T-helper 22 cell (primary cell): ENCODE measurements at regions not wholly inside any gene's neighbourhood (a gene's known extent, or its start where the extent isn't known, plus 50 kb on each side); places are given as distances from the start of the nearest gene placed in this dataset.
"Not testable (repeated sequence)": the region's sequence is repeated elsewhere in the genome, so short reads cannot be mapped to it uniquely, and the experiment has no call there.

Source experiments
- DNase-seq: peaks from one replicate; pipeline ENCODE4 v3.0.0-alpha.2; 2020; ENCODE audit warnings: low read depth

DNA sequence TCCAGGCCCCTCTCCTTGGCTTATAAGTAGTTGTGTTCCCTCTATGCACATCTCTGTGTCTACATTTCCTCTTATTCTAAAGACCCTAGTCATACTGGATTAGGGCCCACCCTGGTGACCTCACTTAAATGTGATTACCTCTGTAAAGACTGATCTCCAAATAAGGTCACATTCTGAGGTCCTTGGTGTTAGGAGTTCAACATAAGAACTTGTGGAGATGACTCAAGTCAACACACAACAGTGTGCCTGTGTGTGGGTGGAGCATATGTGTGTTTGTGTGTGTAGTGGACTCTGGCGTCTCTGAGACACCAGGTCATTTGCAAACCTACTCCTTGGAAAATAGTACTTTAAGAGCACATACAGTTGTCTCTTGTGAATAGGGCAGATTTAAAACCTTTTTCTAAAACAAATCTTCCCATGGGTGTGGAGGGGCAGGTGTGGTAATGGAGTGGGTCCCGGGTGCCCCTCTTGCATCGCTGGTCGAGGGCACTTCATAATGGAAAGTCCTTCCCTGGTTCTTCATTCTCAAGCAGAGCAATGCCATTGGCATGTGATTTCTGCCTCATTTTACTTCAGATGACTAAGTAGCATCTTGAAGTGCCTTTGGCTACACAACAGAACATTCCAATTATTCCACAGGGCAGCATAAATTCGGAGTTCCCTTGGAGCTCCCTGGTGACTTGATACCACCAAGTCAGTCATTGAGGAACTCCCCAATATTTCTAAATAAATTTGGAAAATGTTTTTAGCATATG lies 84.4 kb downstream of the C9orf152 start:
- DNase-seq, result no peak

GRCh38 chr9:110124439-110124838 lies 83.5 kb downstream of the C9orf152 start:
- DNase-seq, result no peak

- DNase-seq, result no peak
Observed at GRCh38 chr9:110125207-110125751, 82.7 kb downstream of the C9orf152 start.

- DNase-seq, result no peak
Observed at GRCh38 chr9:110125763-110126351, 82.1 kb downstream of the C9orf152 start.

GRCh38 chr9:110126499-110126941 lies 81.4 kb downstream of the C9orf152 start:
- no peak for DNase-seq

DNA sequence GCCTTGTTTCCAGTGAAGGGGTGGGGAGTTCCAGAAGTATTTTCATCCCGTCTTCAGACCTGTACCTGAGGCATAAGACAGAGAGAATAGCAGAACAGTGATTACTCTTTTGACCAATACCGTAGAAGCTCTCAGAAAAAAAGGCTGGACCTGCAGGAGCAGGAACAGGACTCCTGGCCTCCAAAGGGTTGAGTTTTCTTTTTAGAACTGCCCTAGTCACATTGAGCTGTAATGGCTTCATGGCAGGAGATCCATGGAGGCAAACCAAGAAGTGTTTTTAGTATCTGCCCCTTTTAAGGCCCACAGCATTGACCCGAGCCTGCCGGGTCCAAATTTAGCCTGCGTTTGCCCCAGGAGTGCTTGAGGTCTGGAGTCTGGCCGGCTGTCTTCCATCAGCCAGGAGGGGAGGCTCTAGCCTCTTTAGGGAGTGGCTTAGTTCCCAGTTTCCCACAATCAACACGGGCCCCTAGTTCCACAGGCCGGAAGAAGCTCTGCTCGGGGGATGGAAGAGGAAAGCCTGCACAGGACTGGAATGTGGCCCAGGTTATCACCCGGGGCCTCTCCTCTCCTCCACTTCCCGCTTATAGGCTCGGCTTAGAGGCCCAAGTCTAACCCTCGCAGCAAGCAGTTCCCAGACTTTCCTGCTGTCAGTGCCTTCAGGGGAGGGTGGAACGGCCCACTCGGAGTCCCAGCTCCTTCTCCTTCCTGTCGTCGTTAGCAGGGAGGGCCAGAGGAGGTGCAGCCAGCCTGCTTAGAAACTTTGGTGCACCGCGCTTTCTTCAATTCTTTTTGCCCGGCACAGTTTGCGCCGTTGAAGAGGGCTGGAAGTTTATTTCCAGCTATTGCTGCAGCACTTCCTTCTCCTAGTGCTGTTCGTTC lies 80.7 kb downstream of the C9orf152 start:
- DNase-seq, result no peak

DNA sequence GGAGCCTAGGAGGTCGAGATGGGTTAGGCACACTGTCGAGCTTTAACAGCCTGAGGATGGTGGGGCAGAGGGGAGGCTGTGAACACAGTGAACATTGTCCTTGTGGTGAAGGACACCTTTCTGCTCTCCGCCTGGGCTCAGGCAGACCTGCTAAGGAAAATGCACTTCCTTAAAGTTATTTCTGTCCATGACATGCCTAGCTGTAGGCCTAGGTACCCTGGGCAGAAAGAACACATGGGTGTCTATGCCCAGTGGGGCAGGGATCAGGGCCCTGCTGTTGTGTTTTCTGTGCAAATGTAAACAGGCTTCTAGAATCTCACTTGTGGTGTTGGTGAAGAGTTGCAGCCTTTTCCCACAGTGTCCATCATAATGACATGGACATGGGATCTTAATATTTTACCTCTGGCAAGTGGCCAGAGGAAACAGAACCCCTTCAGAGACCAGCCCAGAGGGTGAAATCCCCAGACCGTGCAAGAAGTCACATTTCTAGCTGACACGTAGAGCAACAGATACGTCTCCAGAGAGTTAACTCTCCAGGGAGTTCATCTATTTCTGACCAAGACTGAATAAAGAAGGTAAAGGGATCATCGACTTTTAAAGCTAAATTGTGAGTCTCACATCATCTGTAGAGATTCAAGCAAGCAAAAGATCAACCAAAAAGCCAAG lies 79.2 kb downstream of the C9orf152 start:
- DNase-seq, result no peak

GRCh38 chr9:110129425-110129824 lies 78.5 kb downstream of the C9orf152 start:
- DNase-seq, result no peak

DNA sequence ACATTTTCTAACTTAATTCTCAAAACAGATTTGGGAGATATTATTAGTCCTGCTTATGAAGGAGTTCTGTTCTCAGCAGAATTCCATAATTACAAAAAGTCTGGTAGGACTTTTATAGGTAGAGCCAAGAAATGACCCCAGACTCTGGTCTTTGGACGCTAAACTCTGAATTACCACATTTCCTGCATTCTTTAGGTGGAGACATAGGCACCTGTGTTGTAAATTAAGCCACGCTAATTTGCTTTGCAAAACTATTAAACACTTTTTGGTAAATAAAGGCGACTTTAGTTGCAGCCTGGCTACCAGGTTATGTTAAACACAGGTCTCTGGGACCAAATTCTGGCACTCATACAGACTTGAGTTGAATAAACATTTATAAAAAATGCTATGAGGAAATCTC lies 77.7 kb downstream of the C9orf152 start:
- DNase-seq, result no peak

GRCh38 chr9:110130791-110131416 lies 77.1 kb downstream of the C9orf152 start:
- no peak for DNase-seq

DNA sequence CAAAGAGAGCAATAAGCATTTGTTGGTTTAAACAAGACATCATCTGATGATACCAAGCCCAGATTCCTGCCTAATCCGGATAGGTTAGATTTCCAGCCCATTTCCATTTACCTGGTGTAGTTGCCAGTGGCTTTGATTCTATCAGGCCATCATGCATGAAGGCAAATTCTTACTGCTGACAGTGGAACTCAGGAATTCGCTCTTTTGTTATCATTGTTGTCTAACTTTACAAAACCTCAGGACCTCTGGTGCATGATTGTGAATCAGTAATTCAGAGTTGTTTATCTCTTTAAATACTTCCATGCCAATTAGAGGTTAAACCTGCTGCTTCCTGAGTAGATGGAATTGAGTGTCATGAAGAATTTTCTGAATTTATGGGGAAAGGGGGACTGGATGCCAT lies 76.5 kb downstream of the C9orf152 start:
- no peak for DNase-seq

DNA sequence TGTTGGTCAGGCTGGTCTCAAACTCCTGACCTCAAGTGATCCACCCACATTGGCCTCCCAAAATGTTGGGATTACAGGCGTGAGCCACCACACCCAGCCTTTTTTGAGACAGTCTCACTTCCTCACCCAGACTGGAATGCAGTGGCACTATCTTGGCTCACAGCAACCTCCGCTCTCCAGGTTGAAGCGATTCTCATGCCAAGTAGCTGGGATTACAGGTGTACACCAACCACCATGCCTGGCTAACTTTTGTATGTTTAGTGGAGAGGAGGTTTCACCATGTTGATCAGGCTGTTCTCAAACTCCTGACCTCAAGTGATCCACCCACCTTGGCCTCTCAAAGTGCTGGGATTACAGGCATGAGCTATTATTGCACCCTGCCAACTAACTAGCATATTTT lies 75.4 kb downstream of the C9orf152 start:
- DNase-seq, result not testable (repeated sequence)

GRCh38 chr9:110133059-110133458 lies 74.9 kb downstream of the C9orf152 start:
- no peak for DNase-seq

- no peak for DNase-seq
Observed at GRCh38 chr9:110133608-110134210, 74.2 kb downstream of the C9orf152 start.

DNA sequence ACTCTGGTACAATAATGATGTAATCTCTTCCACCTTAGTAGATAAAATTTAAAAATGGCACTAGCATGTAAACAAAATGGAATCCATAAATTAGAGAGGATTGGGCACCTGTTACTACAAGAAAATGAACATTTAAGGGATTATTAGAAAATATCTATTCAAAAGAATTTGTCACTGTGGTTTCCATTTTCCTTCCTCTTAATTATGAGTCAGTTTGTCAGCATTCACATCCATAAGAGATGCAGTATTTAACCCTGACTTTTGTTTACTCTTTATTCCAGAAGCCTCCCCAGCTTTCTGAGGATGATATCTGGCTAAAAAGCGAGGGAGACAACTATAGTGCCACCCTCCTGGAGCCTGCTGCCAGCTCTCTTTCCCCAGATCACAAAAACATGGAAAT lies 72.1 kb downstream of the C9orf152 start:
- DNase-seq, result no peak

DNA sequence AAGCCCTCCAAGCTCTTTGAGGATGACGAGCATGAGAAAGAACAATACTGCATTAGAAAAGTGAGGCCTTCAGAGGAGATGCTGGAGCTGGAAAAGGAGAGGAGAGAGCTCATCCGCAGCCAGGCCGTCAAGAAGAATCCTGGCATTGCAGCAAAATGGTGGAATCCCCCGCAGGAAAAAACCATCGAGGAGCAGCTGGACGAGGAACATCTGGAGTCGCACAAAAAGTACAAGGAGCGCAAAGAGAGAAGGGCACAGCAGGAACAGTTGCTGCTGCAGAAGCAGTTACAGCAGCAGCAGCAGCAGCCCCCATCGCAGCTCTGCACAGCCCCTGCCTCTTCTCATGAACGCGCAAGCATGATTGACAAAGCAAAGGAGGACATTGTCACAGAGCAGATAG lies 71.2 kb downstream of the C9orf152 start:
- DNase-seq, result no peak

- no peak for DNase-seq
Observed at GRCh38 chr9:110140276-110140675, 67.7 kb downstream of the C9orf152 start.

- DNase-seq, result no peak
Observed at GRCh38 chr9:110141227-110141793, 66.6 kb downstream of the C9orf152 start.

GRCh38 chr9:110142253-110142652 lies 65.7 kb downstream of the C9orf152 start:
- DNase-seq, result no peak

DNA sequence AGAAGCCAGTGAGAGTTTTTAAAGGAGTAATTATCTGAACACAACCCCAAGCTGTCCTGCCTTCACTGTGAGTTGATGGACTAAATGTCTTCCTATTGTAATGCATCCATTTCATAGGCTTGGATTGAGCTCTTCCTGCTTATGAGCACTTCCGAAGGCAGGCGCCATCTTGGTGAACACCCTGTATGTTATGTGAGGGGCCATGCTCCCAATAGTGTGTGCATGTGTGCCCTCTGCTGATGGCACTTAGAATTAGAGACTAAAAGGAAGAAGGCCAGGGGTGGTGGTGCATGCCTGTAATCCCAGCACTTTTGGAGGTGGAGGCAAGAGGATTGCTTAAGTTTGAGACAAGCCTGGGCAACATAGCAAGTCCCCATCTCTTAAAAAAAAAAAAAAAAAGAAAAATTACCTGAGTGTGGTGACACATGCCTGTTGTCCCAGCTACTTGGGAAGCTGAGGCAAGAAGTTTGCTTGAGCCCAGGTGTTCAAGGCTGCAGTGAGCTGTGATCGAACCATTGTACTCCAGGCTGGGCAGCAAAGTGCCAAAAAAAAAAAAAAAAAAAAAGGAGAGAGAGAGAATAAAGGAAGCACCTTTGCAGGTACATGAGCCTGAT lies 65.0 kb downstream of the C9orf152 start:
- DNase-seq, result no peak
